ENCODE measurements at regions not wholly inside any gene's neighbourhood (a gene's known extent, or its start where the extent isn't known, plus 50 kb on each side); places are given as distances from the start of the nearest gene placed in this dataset.

GRCh38 chr2:35831385-35831784 lies 524.2 kb upstream of the CRIM1 start:
- no peaks in the 10 kb centered on the region for H3K27me3 ChIP-seq (ENCODE audit: control insufficient read depth, insufficient read depth, low read length)
- H3K36me3 ChIP-seq (ENCODE audit: control insufficient read depth, insufficient read depth, low read length), result no peaks in the 10 kb centered on the region
- H3K4me3 ChIP-seq (ENCODE audit: low read depth, low read length), result no peak overlapping the region
- TF ChIP-seq CTCF (IDR thresholded peaks at IDR 0.05; ENCODE audit: insufficient read depth, low read length, severe bottlenecking), result no peak
- DNase-seq (ENCODE audit: low read depth) (no peak), FAIRE-seq (no peak)

- H3K36me3 ChIP-seq (ENCODE audit: control insufficient read depth, insufficient read depth, low read length), result no peaks in the 10 kb centered on the region
- H3K4me3 ChIP-seq (ENCODE audit: low read depth, low read length), result no peak overlapping the region
- TF ChIP-seq CTCF (IDR thresholded peaks at IDR 0.05; ENCODE audit: insufficient read depth, low read length, severe bottlenecking), result no peak
- no peak for FAIRE-seq
- peak; percentile 3 for DNase-seq (ENCODE audit: low read depth)
- H3K27me3 ChIP-seq (ENCODE audit: control insufficient read depth, insufficient read depth, low read length), result no peaks in the 10 kb centered on the region
Observed at GRCh38 chr2:35830833-35831232, 524.7 kb upstream of the CRIM1 start.

GRCh38 chr2:35827086-35827485 lies 528.5 kb upstream of the CRIM1 start:
- FAIRE-seq (no peak), DNase-seq (ENCODE audit: low read depth) (no peak)
- Histone ChIP-seq H3K36me3 (ENCODE audit: control insufficient read depth, insufficient read depth, low read length) (no peaks in the 10 kb centered on the region), H3K27me3 (ENCODE audit: control insufficient read depth, insufficient read depth, low read length) (no peaks in the 10 kb centered on the region), H3K4me3 (ENCODE audit: low read depth, low read length) (no peak overlapping the region)
- TF ChIP-seq CTCF (IDR thresholded peaks at IDR 0.05; ENCODE audit: insufficient read depth, low read length, severe bottlenecking), result no peak

GRCh38 chr2:35822716-35823115 lies 532.9 kb upstream of the CRIM1 start:
- DNase-seq (ENCODE audit: low read depth), result no peak
- FAIRE-seq, result no peak
- no peak for TF ChIP-seq CTCF (IDR thresholded peaks at IDR 0.05; ENCODE audit: insufficient read depth, low read length, severe bottlenecking)
- H3K27me3 ChIP-seq (ENCODE audit: control insufficient read depth, insufficient read depth, low read length), result no peaks in the 10 kb centered on the region
- no peak overlapping the region for H3K4me3 ChIP-seq (ENCODE audit: low read depth, low read length)
- no peaks in the 10 kb centered on the region for H3K36me3 ChIP-seq (ENCODE audit: control insufficient read depth, insufficient read depth, low read length)

- no peak for TF ChIP-seq CTCF (IDR thresholded peaks at IDR 0.05; ENCODE audit: insufficient read depth, low read length, severe bottlenecking)
- no peaks in the 10 kb centered on the region for H3K36me3 ChIP-seq (ENCODE audit: control insufficient read depth, insufficient read depth, low read length)
- H3K4me3 ChIP-seq (ENCODE audit: low read depth, low read length), result no peak overlapping the region
- DNase-seq (ENCODE audit: low read depth) (no peak), FAIRE-seq (no peak)
- H3K27me3 ChIP-seq (ENCODE audit: control insufficient read depth, insufficient read depth, low read length), result no peaks in the 10 kb centered on the region
Observed at GRCh38 chr2:35821675-35822074, 533.9 kb upstream of the CRIM1 start.

GRCh38 chr2:35820391-35820790 lies 535.2 kb upstream of the CRIM1 start:
- H3K27me3 ChIP-seq (ENCODE audit: control insufficient read depth, insufficient read depth, low read length), result no peaks in the 10 kb centered on the region
- DNase-seq (ENCODE audit: low read depth) (no peak), FAIRE-seq (no peak)
- TF ChIP-seq CTCF (IDR thresholded peaks at IDR 0.05; ENCODE audit: insufficient read depth, low read length, severe bottlenecking), result no peak
- H3K36me3 ChIP-seq (ENCODE audit: control insufficient read depth, insufficient read depth, low read length), result no peaks in the 10 kb centered on the region
- no peak overlapping the region for H3K4me3 ChIP-seq (ENCODE audit: low read depth, low read length)
